ENCODE measurements at regions not wholly inside any gene's neighbourhood (a gene's known extent, or its start where the extent isn't known, plus 50 kb on each side); places are given as distances from the start of the nearest gene placed in this dataset.

- no CpG with 5 or more reads among the region's 1 CpG for WGBS, 2 donors (ENCODE audit: extremely low coverage in 2 of 2, insufficient read length in 2 of 2, insufficient replicate concordance in 1 of 2)
- H4K91ac ChIP-seq (ENCODE audit: low read depth, low read length, poor library complexity), result no peak overlapping the region
These were observed 1012.5 kb upstream of the SEMA6A start for GRCh38 chr5:117587111-117587510.

GRCh38 chr5:117568622-117569021 lies 994.0 kb upstream of the SEMA6A start:
- no peak overlapping the region for H2BK12ac ChIP-seq (ENCODE audit: low read length)
- H3K4me3 ChIP-seq (ENCODE audit: low read length in 2 of 2), result no peak overlapping the region
- no peaks in the 10 kb centered on the region for H3K79me1 ChIP-seq (ENCODE audit: low read depth, low read length)
- H3K27me3 ChIP-seq (ENCODE audit: control insufficient read depth in 3 of 3, insufficient read depth in 3 of 3, low read depth in 1 of 3, low read length in 3 of 3), result no peaks in the 10 kb centered on the region
- H3K27ac ChIP-seq (replicated peaks; ENCODE audit: low read length), result no peak overlapping the region
- H2AK5ac ChIP-seq (ENCODE audit: low read depth, low read length), result no peak overlapping the region
- no peak overlapping the region for H3K18ac ChIP-seq (ENCODE audit: low read length)
- H2BK15ac ChIP-seq (ENCODE audit: low read length), result no peak overlapping the region
- no peak overlapping the region for H2BK120ac ChIP-seq (ENCODE audit: low read depth, low read length)
- no peak overlapping the region for H4K91ac ChIP-seq (ENCODE audit: low read depth, low read length, poor library complexity)
- WGBS, 2 donors (ENCODE audit: extremely low coverage in 2 of 2, insufficient read length in 2 of 2, insufficient replicate concordance in 1 of 2), result no CpG with 5 or more reads among the region's 1 CpG
- H3K36me3 ChIP-seq (replicated peaks in 1 of 2; ENCODE audit: control insufficient read depth in 2 of 2, insufficient read depth in 2 of 2, low read length in 2 of 2), result no peaks in the 10 kb centered on the region
- no peak overlapping the region for H3K9ac ChIP-seq (ENCODE audit: low read depth, low read length, poor library complexity)
- H3K23ac ChIP-seq (ENCODE audit: low read depth, low read length, poor library complexity), result no peak overlapping the region
- H3K4me1 ChIP-seq (ENCODE audit: control insufficient read depth in 2 of 2, insufficient read depth in 1 of 2, low read depth in 1 of 2, low read length in 2 of 2), result no peaks in the 10 kb centered on the region
- H3K14ac ChIP-seq (ENCODE audit: low read length), result no peak overlapping the region
- no peak overlapping the region for H2AFZ ChIP-seq (ENCODE audit: low read length)
- no peak overlapping the region for H3K4ac ChIP-seq (ENCODE audit: low read length)
- no peak overlapping the region for H4K8ac ChIP-seq (ENCODE audit: low read depth, low read length)
- no peak for DNase-seq (ENCODE audit: low spot score)
- no peaks in the 10 kb centered on the region for H3K9me3 ChIP-seq (replicated peaks in 1 of 2; ENCODE audit: control insufficient read depth in 2 of 2, insufficient read depth in 1 of 2, low read depth in 1 of 2, low read length in 2 of 2)
- no peak overlapping the region for H3K4me2 ChIP-seq (ENCODE audit: insufficient read depth, low read length, poor library complexity, severe bottlenecking)
- H2BK5ac ChIP-seq (ENCODE audit: low read length), result no peak overlapping the region

More at GRCh38 chr5:117587111-117587510, 1012.5 kb upstream of the SEMA6A start:
- H3K4me1 ChIP-seq (ENCODE audit: control insufficient read depth in 2 of 2, insufficient read depth in 1 of 2, low read depth in 1 of 2, low read length in 2 of 2), result peaks cover 0 to 8% of the 10 kb centered on the region in 2 donors
- no peak overlapping the region for H2AK5ac ChIP-seq (ENCODE audit: low read depth, low read length)
- H3K79me1 ChIP-seq (ENCODE audit: low read depth, low read length), result no peaks in the 10 kb centered on the region
- H4K8ac ChIP-seq (ENCODE audit: low read depth, low read length), result no peak overlapping the region
- H2BK12ac ChIP-seq (ENCODE audit: low read length), result no peak overlapping the region
- H2BK15ac ChIP-seq (ENCODE audit: low read length), result no peak overlapping the region
- no peak overlapping the region for H3K4me2 ChIP-seq (ENCODE audit: insufficient read depth, low read length, poor library complexity, severe bottlenecking)
- no peak overlapping the region for H2AFZ ChIP-seq (ENCODE audit: low read length)
- H3K14ac ChIP-seq (ENCODE audit: low read length), result no peak overlapping the region
- DNase-seq (ENCODE audit: low spot score), result no peak
- no peaks in the 10 kb centered on the region for H3K9me3 ChIP-seq (replicated peaks in 1 of 2; ENCODE audit: control insufficient read depth in 2 of 2, insufficient read depth in 1 of 2, low read depth in 1 of 2, low read length in 2 of 2)
- no peak overlapping the region for H3K4ac ChIP-seq (ENCODE audit: low read length)
- no peak overlapping the region for H3K23ac ChIP-seq (ENCODE audit: low read depth, low read length, poor library complexity)
- no peaks in the 10 kb centered on the region for H3K27me3 ChIP-seq (ENCODE audit: control insufficient read depth in 3 of 3, insufficient read depth in 3 of 3, low read depth in 1 of 3, low read length in 3 of 3)
- no peak overlapping the region for H3K27ac ChIP-seq (replicated peaks; ENCODE audit: low read length)
- no peak overlapping the region for H2BK120ac ChIP-seq (ENCODE audit: low read depth, low read length)
- no peak overlapping the region for H3K4me3 ChIP-seq (ENCODE audit: low read length in 2 of 2)
- H3K18ac ChIP-seq (ENCODE audit: low read length), result no peak overlapping the region
- no peaks in the 10 kb centered on the region for H3K36me3 ChIP-seq (replicated peaks in 1 of 2; ENCODE audit: control insufficient read depth in 2 of 2, insufficient read depth in 2 of 2, low read length in 2 of 2)
- H3K9ac ChIP-seq (ENCODE audit: low read depth, low read length, poor library complexity), result no peak overlapping the region
- H2BK5ac ChIP-seq (ENCODE audit: low read length), result no peak overlapping the region

- no peaks in the 10 kb centered on the region for H3K36me3 ChIP-seq (replicated peaks in 1 of 2; ENCODE audit: control insufficient read depth in 2 of 2, insufficient read depth in 2 of 2, low read length in 2 of 2)
- H3K14ac ChIP-seq (ENCODE audit: low read length), result no peak overlapping the region
- no peak overlapping the region for H2AK5ac ChIP-seq (ENCODE audit: low read depth, low read length)
- no peak overlapping the region for H3K4ac ChIP-seq (ENCODE audit: low read length)
- H3K79me1 ChIP-seq (ENCODE audit: low read depth, low read length), result no peaks in the 10 kb centered on the region
- no peak overlapping the region for H3K9ac ChIP-seq (ENCODE audit: low read depth, low read length, poor library complexity)
- no peak overlapping the region for H2BK5ac ChIP-seq (ENCODE audit: low read length)
- H4K8ac ChIP-seq (ENCODE audit: low read depth, low read length), result no peak overlapping the region
- no peak overlapping the region for H3K4me3 ChIP-seq (ENCODE audit: low read length in 2 of 2)
- no peak for DNase-seq (ENCODE audit: low spot score)
- H3K4me1 ChIP-seq (ENCODE audit: control insufficient read depth in 2 of 2, insufficient read depth in 1 of 2, low read depth in 1 of 2, low read length in 2 of 2), result no peaks in the 10 kb centered on the region
- no peak overlapping the region for H4K91ac ChIP-seq (ENCODE audit: low read depth, low read length, poor library complexity)
- H3K9me3 ChIP-seq (replicated peaks in 1 of 2; ENCODE audit: control insufficient read depth in 2 of 2, insufficient read depth in 1 of 2, low read depth in 1 of 2, low read length in 2 of 2), result no peaks in the 10 kb centered on the region
- no peak overlapping the region for H3K4me2 ChIP-seq (ENCODE audit: insufficient read depth, low read length, poor library complexity, severe bottlenecking)
- H3K23ac ChIP-seq (ENCODE audit: low read depth, low read length, poor library complexity), result no peak overlapping the region
- H3K27ac ChIP-seq (replicated peaks; ENCODE audit: low read length), result no peak overlapping the region
- H2BK120ac ChIP-seq (ENCODE audit: low read depth, low read length), result no peak overlapping the region
- no CpG with 5 or more reads among the region's 2 CpGs for WGBS, 2 donors (ENCODE audit: extremely low coverage in 2 of 2, insufficient read length in 2 of 2, insufficient replicate concordance in 1 of 2)
- no peak overlapping the region for H2AFZ ChIP-seq (ENCODE audit: low read length)
- H3K18ac ChIP-seq (ENCODE audit: low read length), result no peak overlapping the region
- no peaks in the 10 kb centered on the region for H3K27me3 ChIP-seq (ENCODE audit: control insufficient read depth in 3 of 3, insufficient read depth in 3 of 3, low read depth in 1 of 3, low read length in 3 of 3)
- H2BK12ac ChIP-seq (ENCODE audit: low read length), result no peak overlapping the region
- no peak overlapping the region for H2BK15ac ChIP-seq (ENCODE audit: low read length)
These were observed 993.5 kb upstream of the SEMA6A start for GRCh38 chr5:117568126-117568525.

GRCh38 chr5:117562647-117563046 lies 988.0 kb upstream of the SEMA6A start:
- Histone ChIP-seq H3K4me2 (ENCODE audit: insufficient read depth, low read length, poor library complexity, severe bottlenecking) (no peak overlapping the region), H3K4me1 (ENCODE audit: control insufficient read depth in 2 of 2, insufficient read depth in 1 of 2, low read depth in 1 of 2, low read length in 2 of 2) (no peaks in the 10 kb centered on the region), H3K18ac (ENCODE audit: low read length) (no peak overlapping the region), H3K27me3 (ENCODE audit: control insufficient read depth in 3 of 3, insufficient read depth in 3 of 3, low read depth in 1 of 3, low read length in 3 of 3) (no peaks in the 10 kb centered on the region), H2BK15ac (ENCODE audit: low read length) (no peak overlapping the region), H3K27ac (replicated peaks; ENCODE audit: low read length) (no peak overlapping the region), H2BK5ac (ENCODE audit: low read length) (no peak overlapping the region), H4K8ac (ENCODE audit: low read depth, low read length) (no peak overlapping the region), H3K9ac (ENCODE audit: low read depth, low read length, poor library complexity) (no peak overlapping the region), H4K91ac (ENCODE audit: low read depth, low read length, poor library complexity) (no peak overlapping the region), H3K79me1 (ENCODE audit: low read depth, low read length) (no peaks in the 10 kb centered on the region), H3K36me3 (replicated peaks in 1 of 2; ENCODE audit: control insufficient read depth in 2 of 2, insufficient read depth in 2 of 2, low read length in 2 of 2) (no peaks in the 10 kb centered on the region), H2AK5ac (ENCODE audit: low read depth, low read length) (no peak overlapping the region), H3K14ac (ENCODE audit: low read length) (no peak overlapping the region), H3K9me3 (replicated peaks in 1 of 2; ENCODE audit: control insufficient read depth in 2 of 2, insufficient read depth in 1 of 2, low read depth in 1 of 2, low read length in 2 of 2) (no peaks in the 10 kb centered on the region), H2BK12ac (ENCODE audit: low read length) (no peak overlapping the region), H3K4me3 (ENCODE audit: low read length in 2 of 2) (no peak overlapping the region), H3K23ac (ENCODE audit: low read depth, low read length, poor library complexity) (no peak overlapping the region), H2AFZ (ENCODE audit: low read length) (no peak overlapping the region), H2BK120ac (ENCODE audit: low read depth, low read length) (no peak overlapping the region), H3K4ac (ENCODE audit: low read length) (no peak overlapping the region)
- no CpG with 5 or more reads among the region's 1 CpG for WGBS, 2 donors (ENCODE audit: extremely low coverage in 2 of 2, insufficient read length in 2 of 2, insufficient replicate concordance in 1 of 2)
- no peak for DNase-seq (ENCODE audit: low spot score)

Data from neuronal stem cell (in vitro differentiated cells).